ENCODE measurements at regions not wholly inside any gene's neighbourhood (a gene's known extent, or its start where the extent isn't known, plus 50 kb on each side); places are given as distances from the start of the nearest gene placed in this dataset.

DNA sequence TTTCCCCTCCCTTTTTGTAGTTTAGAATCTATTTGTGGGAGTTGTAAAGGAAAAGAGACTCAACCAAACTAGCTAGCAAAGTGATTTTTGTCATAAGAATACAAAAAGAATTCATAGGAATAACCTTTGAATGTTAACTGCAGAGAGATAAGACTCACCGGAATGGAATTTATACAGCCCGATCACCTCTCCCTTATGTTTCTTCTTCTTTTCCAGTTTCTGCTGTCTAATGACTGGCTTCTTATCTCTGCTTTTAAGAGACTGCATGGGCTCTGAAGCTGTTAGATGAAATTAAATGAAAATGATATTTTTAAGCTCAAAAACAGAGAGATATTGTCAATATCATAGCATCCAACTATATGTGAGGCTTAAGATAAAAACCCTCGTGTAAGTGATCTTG, 1095.9 kb downstream of the REEP3 start:
- H3K36me3 ChIP-seq (ENCODE audit: control insufficient read depth, insufficient read depth, low read length) = no peaks in the 10 kb centered on the region
- no peaks in the 10 kb centered on the region for H3K4me1 ChIP-seq (ENCODE audit: control insufficient read depth, insufficient read depth, low read length)
- H3K4me3 ChIP-seq (ENCODE audit: low read length) = no peak overlapping the region
- no peaks in the 10 kb centered on the region for H3K9me3 ChIP-seq (ENCODE audit: control insufficient read depth, low read length)
- H3K27me3 ChIP-seq (ENCODE audit: control insufficient read depth, insufficient read depth, low read length) = no peaks in the 10 kb centered on the region
- H3K9ac ChIP-seq (ENCODE audit: low read length) = no peak overlapping the region

GRCh38 chr10:64619102-64619501, 1097.9 kb downstream of the REEP3 start:
- Histone ChIP-seq H3K27me3 (ENCODE audit: control insufficient read depth, insufficient read depth, low read length) (no peaks in the 10 kb centered on the region), H3K4me3 (ENCODE audit: low read length) (no peak overlapping the region), H3K9ac (ENCODE audit: low read length) (no peak overlapping the region), H3K4me1 (ENCODE audit: control insufficient read depth, insufficient read depth, low read length) (no peaks in the 10 kb centered on the region), H3K9me3 (ENCODE audit: control insufficient read depth, low read length) (no peaks in the 10 kb centered on the region), H3K36me3 (ENCODE audit: control insufficient read depth, insufficient read depth, low read length) (no peaks in the 10 kb centered on the region)

GRCh38 chr10:64626924-64627323, 1105.7 kb downstream of the REEP3 start:
- Histone ChIP-seq H3K9me3 (ENCODE audit: control insufficient read depth, low read length) (no peaks in the 10 kb centered on the region), H3K4me3 (ENCODE audit: low read length) (no peak overlapping the region), H3K4me1 (ENCODE audit: control insufficient read depth, insufficient read depth, low read length) (no peaks in the 10 kb centered on the region), H3K9ac (ENCODE audit: low read length) (no peak overlapping the region), H3K27me3 (ENCODE audit: control insufficient read depth, insufficient read depth, low read length) (no peaks in the 10 kb centered on the region), H3K36me3 (ENCODE audit: control insufficient read depth, insufficient read depth, low read length) (no peaks in the 10 kb centered on the region)

- H3K9me3 ChIP-seq (ENCODE audit: control insufficient read depth, low read length) = no peaks in the 10 kb centered on the region
- H3K36me3 ChIP-seq (ENCODE audit: control insufficient read depth, insufficient read depth, low read length) = no peaks in the 10 kb centered on the region
- H3K27me3 ChIP-seq (ENCODE audit: control insufficient read depth, insufficient read depth, low read length) = no peaks in the 10 kb centered on the region
- H3K4me3 ChIP-seq (ENCODE audit: low read length) = no peak overlapping the region
- no peak overlapping the region for H3K9ac ChIP-seq (ENCODE audit: low read length)
- no peaks in the 10 kb centered on the region for H3K4me1 ChIP-seq (ENCODE audit: control insufficient read depth, insufficient read depth, low read length)
Measured at GRCh38 chr10:64630534-64630933, 1109.3 kb downstream of the REEP3 start.

GRCh38 chr10:64635906-64636305, 1114.7 kb downstream of the REEP3 start:
- Histone ChIP-seq H3K9ac (ENCODE audit: low read length) (no peak overlapping the region), H3K4me3 (ENCODE audit: low read length) (no peak overlapping the region), H3K27me3 (ENCODE audit: control insufficient read depth, insufficient read depth, low read length) (no peaks in the 10 kb centered on the region), H3K9me3 (ENCODE audit: control insufficient read depth, low read length) (no peaks in the 10 kb centered on the region), H3K4me1 (ENCODE audit: control insufficient read depth, insufficient read depth, low read length) (no peaks in the 10 kb centered on the region), H3K36me3 (ENCODE audit: control insufficient read depth, insufficient read depth, low read length) (no peaks in the 10 kb centered on the region)

- Histone ChIP-seq H3K4me3 (ENCODE audit: low read length) (no peak overlapping the region), H3K9me3 (ENCODE audit: control insufficient read depth, low read length) (no peaks in the 10 kb centered on the region), H3K4me1 (ENCODE audit: control insufficient read depth, insufficient read depth, low read length) (no peaks in the 10 kb centered on the region), H3K36me3 (ENCODE audit: control insufficient read depth, insufficient read depth, low read length) (no peaks in the 10 kb centered on the region), H3K9ac (ENCODE audit: low read length) (no peak overlapping the region), H3K27me3 (ENCODE audit: control insufficient read depth, insufficient read depth, low read length) (no peaks in the 10 kb centered on the region)
Measured at GRCh38 chr10:64636461-64636860, 1115.3 kb downstream of the REEP3 start.

DNA sequence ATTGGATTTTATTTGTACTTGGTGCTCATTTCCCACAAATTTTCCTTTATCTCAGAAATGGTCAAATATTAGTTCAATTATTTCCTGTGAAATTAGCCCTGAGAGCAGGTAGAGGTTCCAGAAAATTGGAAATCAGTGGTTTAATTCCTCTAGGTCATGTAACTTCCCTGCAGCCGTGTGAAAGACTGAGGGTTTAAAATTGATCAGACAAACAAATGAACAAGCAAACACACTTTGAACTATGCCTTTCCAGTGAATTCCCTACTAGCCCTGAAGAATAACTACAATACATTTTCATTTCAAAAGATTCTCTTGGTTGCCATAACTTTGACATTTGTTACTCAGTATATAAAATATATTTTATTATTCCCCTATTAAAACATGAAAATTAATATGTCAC, 1116.7 kb downstream of the REEP3 start:
- H3K27me3 ChIP-seq (ENCODE audit: control insufficient read depth, insufficient read depth, low read length) = no peaks in the 10 kb centered on the region
- no peaks in the 10 kb centered on the region for H3K36me3 ChIP-seq (ENCODE audit: control insufficient read depth, insufficient read depth, low read length)
- H3K9ac ChIP-seq (ENCODE audit: low read length) = no peak overlapping the region

GRCh38 chr10:64648915-64649314, 1127.7 kb downstream of the REEP3 start:
- Histone ChIP-seq H3K9ac (ENCODE audit: low read length) (no peak overlapping the region), H3K27me3 (ENCODE audit: control insufficient read depth, insufficient read depth, low read length) (no peaks in the 10 kb centered on the region), H3K4me3 (ENCODE audit: low read length) (no peak overlapping the region), H3K4me1 (ENCODE audit: control insufficient read depth, insufficient read depth, low read length) (no peaks in the 10 kb centered on the region), H3K36me3 (ENCODE audit: control insufficient read depth, insufficient read depth, low read length) (no peaks in the 10 kb centered on the region), H3K9me3 (ENCODE audit: control insufficient read depth, low read length) (no peaks in the 10 kb centered on the region)

More for the DNA sequence above, 1116.7 kb downstream of the REEP3 start:
- Histone ChIP-seq H3K9me3 (ENCODE audit: control insufficient read depth, low read length) (no peaks in the 10 kb centered on the region), H3K4me1 (ENCODE audit: control insufficient read depth, insufficient read depth, low read length) (no peaks in the 10 kb centered on the region), H3K4me3 (ENCODE audit: low read length) (no peak overlapping the region)

- Histone ChIP-seq H3K27me3 (ENCODE audit: control insufficient read depth, insufficient read depth, low read length) (no peaks in the 10 kb centered on the region), H3K4me3 (ENCODE audit: low read length) (no peak overlapping the region), H3K4me1 (ENCODE audit: control insufficient read depth, insufficient read depth, low read length) (no peaks in the 10 kb centered on the region), H3K9ac (ENCODE audit: low read length) (no peak overlapping the region), H3K9me3 (ENCODE audit: control insufficient read depth, low read length) (no peaks in the 10 kb centered on the region), H3K36me3 (ENCODE audit: control insufficient read depth, insufficient read depth, low read length) (no peaks in the 10 kb centered on the region)
Measured at GRCh38 chr10:64658528-64658927, 1137.3 kb downstream of the REEP3 start.

DNA sequence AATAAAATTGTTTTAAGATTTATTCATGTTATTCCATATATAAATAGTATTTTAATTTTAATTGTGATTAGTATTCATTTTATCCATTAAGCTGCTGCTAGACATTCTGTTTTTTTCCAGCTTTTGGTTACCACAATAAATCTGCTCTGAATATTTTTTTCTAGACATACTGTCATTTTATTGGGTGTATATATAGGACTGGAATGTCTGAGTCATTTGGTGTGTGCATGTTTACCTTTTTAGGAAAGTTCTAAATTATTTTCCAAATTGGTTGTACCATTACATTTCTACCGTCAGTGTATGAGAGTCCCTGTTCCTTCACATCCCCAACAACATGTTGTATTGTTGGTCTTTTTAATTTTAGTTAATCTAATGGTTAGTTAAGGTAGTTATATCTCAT, 1138.1 kb downstream of the REEP3 start:
- Histone ChIP-seq H3K36me3 (ENCODE audit: control insufficient read depth, insufficient read depth, low read length) (no peaks in the 10 kb centered on the region), H3K27me3 (ENCODE audit: control insufficient read depth, insufficient read depth, low read length) (no peaks in the 10 kb centered on the region), H3K4me1 (ENCODE audit: control insufficient read depth, insufficient read depth, low read length) (no peaks in the 10 kb centered on the region), H3K9ac (ENCODE audit: low read length) (no peak overlapping the region), H3K9me3 (ENCODE audit: control insufficient read depth, low read length) (no peaks in the 10 kb centered on the region), H3K4me3 (ENCODE audit: low read length) (no peak overlapping the region)

- H3K9me3 ChIP-seq (ENCODE audit: control insufficient read depth, low read length) = no peaks in the 10 kb centered on the region
- no peaks in the 10 kb centered on the region for H3K4me1 ChIP-seq (ENCODE audit: control insufficient read depth, insufficient read depth, low read length)
- no peaks in the 10 kb centered on the region for H3K27me3 ChIP-seq (ENCODE audit: control insufficient read depth, insufficient read depth, low read length)
- H3K9ac ChIP-seq (ENCODE audit: low read length) = no peak overlapping the region
- H3K4me3 ChIP-seq (ENCODE audit: low read length) = no peak overlapping the region
- H3K36me3 ChIP-seq (ENCODE audit: control insufficient read depth, insufficient read depth, low read length) = no peaks in the 10 kb centered on the region
Measured at GRCh38 chr10:64682043-64682442, 1160.8 kb downstream of the REEP3 start.

DNA sequence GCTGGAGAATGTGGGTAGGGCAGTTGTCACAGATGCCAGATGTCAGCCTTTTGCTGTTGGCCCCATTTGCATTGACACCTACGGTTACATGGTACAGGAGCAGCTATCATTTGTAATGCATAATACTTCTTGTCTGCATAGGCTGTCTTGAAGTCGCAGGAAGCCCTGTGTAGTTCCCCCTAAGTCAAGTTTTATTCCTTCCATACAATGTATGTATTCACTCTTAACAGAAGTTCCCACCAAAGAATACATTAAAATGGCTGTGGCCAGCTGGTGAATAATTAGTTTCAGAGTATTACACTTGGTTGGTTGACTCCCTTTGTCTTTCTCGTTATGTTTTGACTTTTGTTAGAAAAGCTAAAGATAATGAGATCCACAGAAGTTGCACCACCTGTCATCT, 1169.0 kb downstream of the REEP3 start:
- H3K36me3 ChIP-seq (ENCODE audit: control insufficient read depth, insufficient read depth, low read length) = no peaks in the 10 kb centered on the region

DNA sequence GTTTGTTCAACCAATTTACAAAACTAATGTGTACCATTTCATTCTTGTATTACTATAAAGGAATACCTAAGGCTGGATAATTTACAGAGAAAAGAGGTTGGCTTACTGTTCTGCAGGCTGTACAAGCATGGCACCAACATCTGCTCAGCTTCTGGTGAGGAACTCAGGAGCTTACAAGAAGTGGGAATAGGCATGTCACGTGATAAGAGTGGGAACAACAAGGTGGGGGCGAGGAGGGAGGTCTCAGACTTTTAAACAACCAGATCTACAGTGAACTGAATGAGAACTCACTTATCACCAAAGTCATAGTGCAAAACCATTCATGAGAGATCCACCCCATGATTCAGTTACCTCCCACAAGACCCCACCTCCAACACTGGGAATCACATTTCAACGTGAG, 1178.0 kb downstream of the REEP3 start:
- H3K9me3 ChIP-seq (ENCODE audit: control insufficient read depth, low read length) = no peaks in the 10 kb centered on the region
- H3K9ac ChIP-seq (ENCODE audit: low read length) = no peak overlapping the region
- no peaks in the 10 kb centered on the region for H3K36me3 ChIP-seq (ENCODE audit: control insufficient read depth, insufficient read depth, low read length)
- no peak overlapping the region for H3K4me3 ChIP-seq (ENCODE audit: low read length)
- no peaks in the 10 kb centered on the region for H3K4me1 ChIP-seq (ENCODE audit: control insufficient read depth, insufficient read depth, low read length)
- H3K27me3 ChIP-seq (ENCODE audit: control insufficient read depth, insufficient read depth, low read length) = no peaks in the 10 kb centered on the region

More for the DNA sequence above, 1169.0 kb downstream of the REEP3 start:
- H3K4me1 ChIP-seq (ENCODE audit: control insufficient read depth, insufficient read depth, low read length) = no peaks in the 10 kb centered on the region
- no peak overlapping the region for H3K9ac ChIP-seq (ENCODE audit: low read length)
- no peak overlapping the region for H3K4me3 ChIP-seq (ENCODE audit: low read length)
- no peaks in the 10 kb centered on the region for H3K9me3 ChIP-seq (ENCODE audit: control insufficient read depth, low read length)
- H3K27me3 ChIP-seq (ENCODE audit: control insufficient read depth, insufficient read depth, low read length) = no peaks in the 10 kb centered on the region

Measured in mucosa of stomach (tissue), 1 donor.